HEK293 (cell line): ENCODE measurements at regions not wholly inside any gene's neighbourhood (a gene's known extent, or its start where the extent isn't known, plus 50 kb on each side); places are given as distances from the start of the nearest gene placed in this dataset.

Experiments used
- ZNF266 ChIP-seq: fragments of 450-650 bp; formaldehyde crosslinking; IDR thresholded peaks from 2 replicates; pipeline ENCODE4 v1.5.1; 2016; ENCODE audit warnings: missing biosample characterization, missing genetic modification characterization, low read depth
- ZNF785 ChIP-seq: fragments of 450-650 bp; formaldehyde crosslinking; IDR thresholded peaks from 2 replicates; pipeline ENCODE4 v1.5.1; 2016; ENCODE audit warnings: missing biosample characterization, missing genetic modification characterization
- TF ChIP-seq, protein P1 (sequence below): fragments of 450-650 bp; formaldehyde crosslinking; IDR thresholded peaks from 2 replicates; pipeline ENCODE4 v1.5.1; 2016; ENCODE audit warnings: missing biosample characterization, missing genetic modification characterization

DNA sequence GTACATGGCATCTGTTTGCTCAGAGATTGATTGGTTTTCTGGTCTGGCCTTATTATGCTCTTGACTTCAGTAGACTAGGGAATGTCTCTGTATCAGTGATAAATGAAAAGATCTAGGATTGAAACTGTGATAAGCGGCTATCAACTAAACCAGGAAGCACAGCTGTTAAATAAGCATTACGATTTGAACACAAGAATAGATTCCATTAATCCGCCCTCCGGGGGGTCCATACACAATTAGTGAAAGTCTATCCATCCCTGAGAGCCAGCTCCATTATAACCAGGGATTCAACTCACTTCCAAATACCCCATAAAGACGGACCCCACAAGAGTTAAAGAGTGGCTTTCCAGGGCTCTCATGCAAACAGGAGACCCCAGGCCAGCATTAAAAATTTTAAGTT, 279.0 kb downstream of the GRIN2B start:
- TF ChIP-seq, protein P1, sequence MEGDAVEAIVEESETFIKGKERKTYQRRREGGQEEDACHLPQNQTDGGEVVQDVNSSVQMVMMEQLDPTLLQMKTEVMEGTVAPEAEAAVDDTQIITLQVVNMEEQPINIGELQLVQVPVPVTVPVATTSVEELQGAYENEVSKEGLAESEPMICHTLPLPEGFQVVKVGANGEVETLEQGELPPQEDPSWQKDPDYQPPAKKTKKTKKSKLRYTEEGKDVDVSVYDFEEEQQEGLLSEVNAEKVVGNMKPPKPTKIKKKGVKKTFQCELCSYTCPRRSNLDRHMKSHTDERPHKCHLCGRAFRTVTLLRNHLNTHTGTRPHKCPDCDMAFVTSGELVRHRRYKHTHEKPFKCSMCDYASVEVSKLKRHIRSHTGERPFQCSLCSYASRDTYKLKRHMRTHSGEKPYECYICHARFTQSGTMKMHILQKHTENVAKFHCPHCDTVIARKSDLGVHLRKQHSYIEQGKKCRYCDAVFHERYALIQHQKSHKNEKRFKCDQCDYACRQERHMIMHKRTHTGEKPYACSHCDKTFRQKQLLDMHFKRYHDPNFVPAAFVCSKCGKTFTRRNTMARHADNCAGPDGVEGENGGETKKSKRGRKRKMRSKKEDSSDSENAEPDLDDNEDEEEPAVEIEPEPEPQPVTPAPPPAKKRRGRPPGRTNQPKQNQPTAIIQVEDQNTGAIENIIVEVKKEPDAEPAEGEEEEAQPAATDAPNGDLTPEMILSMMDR (tag by site-specific recombination), result no peak
- TF ChIP-seq ZNF266 (tag by site-specific recombination) (no peak), ZNF785 (tag by site-specific recombination) (no peak)
